GM12878 (cell line): ENCODE measurements at regions not wholly inside any gene's neighbourhood (a gene's known extent, or its start where the extent isn't known, plus 50 kb on each side); places are given as distances from the start of the nearest gene placed in this dataset.

Experiments
- ATAC-seq: fragments of 200-7000 bp; cut with Tn5 transposase; 3 replicates; pipeline ENCODE4 v1.9.1; 2020; ENCODE audit warnings: mild to moderate bottlenecking, moderate library complexity
- BruUV-seq: library from RNA; stranded (reverse); fragments of 400-500 nt; replicated peaks from 2 replicates; lab custom pipeline; 2021; lab: Mats Ljungman, UMichigan
- CTCF ChIA-PET: fragments of 300-600 bp; sonication (Branson Sonifier 250); formaldehyde crosslinking; extraction: SDS; loops from one replicate; lab custom pipeline; 2021; ENCODE audit warnings: inconsistent platforms; lab: Yijun Ruan, JAX
- POLR2A ChIA-PET: fragments of 350-600 bp; formaldehyde crosslinking; extraction: SDS; loops from one replicate; lab custom pipeline; 2021; ENCODE audit warnings: inconsistent platforms; lab: Charles Lee
- RAD21 ChIA-PET: fragments of 300-600 bp; sonication (Branson Sonifier 250); formaldehyde crosslinking; loops from one replicate; lab custom pipeline; 2023; ENCODE audit warnings: antibody characterized with exemption; ENCODE audit not compliant: unreplicated experiment; lab: Charles Lee
- SMC1A ChIA-PET: fragments of 300-600 bp; sonication (Branson Sonifier 250); formaldehyde crosslinking; loops from one replicate; lab custom pipeline; 2023; ENCODE audit not compliant: unreplicated experiment, uncharacterized antibody; lab: Charles Lee
- DNase-seq: peaks from one replicate; pipeline ENCODE4 v3.0.0-alpha.2; 2011; ENCODE audit warnings: low read depth, low spot score
- FAIRE-seq: peaks from 3 replicates; lab custom pipeline; 2011; peaks lifted over from hg19 to GRCh38; lab: Jason Lieb, UNC
- H2AFZ ChIP-seq: 2 replicates; pipeline ENCODE4 v1.6.0; 2011; ENCODE audit warnings: low read depth, low read length, control low read depth; ENCODE audit not compliant: control insufficient read depth
- H3K27ac ChIP-seq: 2 replicates; pipeline ENCODE4 v1.5.1; 2011; ENCODE audit warnings: control low read depth; ENCODE audit not compliant: control insufficient read depth, insufficient read depth
- H3K27me3 ChIP-seq, 2 experiments: replicated peaks in 1 of 2; 2 replicates each; pipeline versions ENCODE4 v1.6.0 to v1.6.1; 2011; ENCODE audit warnings: low read length in 1 of 2; ENCODE audit not compliant: control insufficient read depth in 2 of 2, insufficient read depth in 2 of 2
- H3K36me3 ChIP-seq, 2 experiments: 2 replicates each; pipeline ENCODE4 v1.5.1; 2011; ENCODE audit warnings: low read length in 1 of 2; ENCODE audit not compliant: control insufficient read depth in 2 of 2, insufficient read depth in 2 of 2
- H3K4me1 ChIP-seq: 2 replicates; pipeline ENCODE4 v1.6.1; 2011; ENCODE audit warnings: mild to moderate bottlenecking, low read length, moderate library complexity, mixed read lengths; ENCODE audit not compliant: control insufficient read depth, insufficient read depth
- H3K4me2 ChIP-seq: 2 replicates; pipeline ENCODE4 v1.6.0; 2011; ENCODE audit warnings: control low read depth; ENCODE audit not compliant: control insufficient read depth, insufficient read depth
- H3K4me3 ChIP-seq: fragments of 200-600 bp; sonication (generic); 2 replicates; pipeline ENCODE4 v1.5.1; 2016
- H3K79me2 ChIP-seq: 2 replicates; pipeline ENCODE4 v1.6.0; 2011; ENCODE audit warnings: low read length; ENCODE audit not compliant: control insufficient read depth, insufficient read depth
- H3K9ac ChIP-seq: 2 replicates; pipeline ENCODE4 v1.8.0; 2011; ENCODE audit warnings: low read length, control low read depth, mixed read lengths; ENCODE audit not compliant: control insufficient read depth, insufficient read depth
- H3K9me3 ChIP-seq: replicated peaks from 3 replicates; pipeline ENCODE4 v1.5.1; 2011; ENCODE audit warnings: mild to moderate bottlenecking, low read length; ENCODE audit not compliant: control insufficient read depth, insufficient read depth
- H4K20me1 ChIP-seq: 2 replicates; pipeline ENCODE4 v1.6.0; 2011; ENCODE audit not compliant: control insufficient read depth, insufficient read depth
- BACH1 ChIP-seq: fragments of 450-650 bp; IDR thresholded peaks from 2 replicates; pipeline ENCODE4 v1.6.1; 2017; ENCODE audit warnings: mild to moderate bottlenecking, borderline replicate concordance
- HDGF ChIP-seq: fragments of 450-650 bp; IDR thresholded peaks from 2 replicates; pipeline ENCODE4 v1.6.1; 2016; ENCODE audit warnings: antibody characterized with exemption
- MEF2A ChIP-seq: IDR thresholded peaks from 2 replicates; pipeline ENCODE4 v1.6.1; 2011; ENCODE audit warnings: low read depth, mild to moderate bottlenecking, low read length, moderate library complexity; ENCODE audit not compliant: insufficient read depth
- NFIC ChIP-seq: IDR thresholded peaks from 2 replicates; pipeline ENCODE4 v1.6.1; 2012; ENCODE audit warnings: low read depth, mild to moderate bottlenecking, inconsistent platforms, low read length, moderate library complexity
- PAX8 ChIP-seq: fragments of 450-650 bp; IDR thresholded peaks from 2 replicates; pipeline ENCODE4 v1.6.1; 2017; ENCODE audit warnings: mild to moderate bottlenecking, moderate library complexity
- POLR2A ChIP-seq: IDR thresholded peaks from 2 replicates; pipeline ENCODE4 v1.6.1; 2011; ENCODE audit warnings: low read depth, mild to moderate bottlenecking, low read length
- RFX5 ChIP-seq: IDR thresholded peaks from 2 replicates; pipeline ENCODE4 v1.6.1; 2011; ENCODE audit warnings: low read depth, low read length, improper control_type of control experiment
- SIN3A ChIP-seq: IDR thresholded peaks from 2 replicates; pipeline ENCODE4 v1.6.1; 2012; ENCODE audit warnings: low read depth, low read length, improper control_type of control experiment
- SMAD1 ChIP-seq: fragments of 450-650 bp; IDR thresholded peaks from 2 replicates; pipeline ENCODE4 v1.6.1; 2018; ENCODE audit warnings: mild to moderate bottlenecking, low read depth; ENCODE audit not compliant: partially characterized antibody
- SMAD5 ChIP-seq: IDR thresholded peaks from 2 replicates; pipeline ENCODE4 v1.6.1; 2016; ENCODE audit warnings: antibody characterized with exemption, low read depth
- WGBS: methylation state at CpG from one replicate; pipeline ENCODE4 v1.1.6; 2016; ENCODE audit warnings: low lambda C conversion rate; ENCODE audit not compliant: insufficient replicate concordance, insufficient coverage; ENCODE audit errors: missing lambda C conversion rate; 5-methylcytosine and 5-hydroxymethylcytosine counted together
- in situ Hi-C: fragments of 300-500 bp; cut with MboI; formaldehyde crosslinking; loops from 9 replicates; pipeline ENCODE4 v1.14.3; 2018; ENCODE audit warnings: mixed read lengths
- intact Hi-C: fragments of 100-400 bp; cut with micrococcal nuclease; formaldehyde crosslinking; loops from one replicate; pipeline ENCODE4 v1.14.2; 2022; ENCODE audit not compliant: unreplicated experiment
- TF ChIP-seq, protein P1 (sequence below): fragments of 450-650 bp; IDR thresholded peaks from 2 replicates; pipeline ENCODE4 v1.6.1; 2018; ENCODE audit warnings: mild to moderate bottlenecking, low read depth, moderate library complexity; ENCODE audit not compliant: partially characterized antibody
- TF ChIP-seq, protein P2 (sequence below): fragments of 450-650 bp; IDR thresholded peaks from 2 replicates; pipeline ENCODE4 v1.6.1; 2017; ENCODE audit warnings: borderline replicate concordance
- TF ChIP-seq, protein P3 (sequence below): fragments of 450-650 bp; formaldehyde crosslinking; IDR thresholded peaks from 2 replicates; pipeline ENCODE4 v1.4.0; 2022; ENCODE audit warnings: mild to moderate bottlenecking, moderate library complexity
- TF ChIP-seq, protein P4 (sequence below): IDR thresholded peaks from 2 replicates; pipeline ENCODE4 v1.6.1; 2011; ENCODE audit warnings: borderline replicate concordance, low read depth, mild to moderate bottlenecking, moderate library complexity, mixed read lengths, low read length; ENCODE audit not compliant: insufficient read depth; ENCODE audit errors: extremely low read length

DNA sequence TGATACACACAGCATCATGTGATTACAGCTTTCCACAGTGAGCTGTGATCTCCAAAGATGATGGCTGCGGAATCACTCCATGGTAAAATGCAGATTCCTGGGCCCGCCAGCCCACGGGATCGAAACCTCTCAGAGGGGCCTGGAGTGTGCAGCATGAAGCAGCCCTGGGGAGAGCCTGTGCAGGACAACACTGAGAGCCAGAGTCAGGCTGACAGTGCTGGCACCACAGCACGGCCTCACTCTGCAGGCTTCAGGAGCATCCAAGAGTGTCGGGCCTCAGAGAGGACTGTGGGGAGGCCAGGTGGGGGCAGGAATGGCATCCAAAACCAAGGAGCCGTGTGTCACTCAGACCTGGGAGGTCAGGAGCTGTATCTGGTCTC lies 533.4 kb downstream of the TCERG1L start:
- BruUV-seq = no TSS peak
- SMC1A ChIA-PET = interaction anchor here (0.7 kb wide), 1 partner anchor 848 kb away, joined by 3 read pairs; no protein-coding TSS in a partner anchor
- TF ChIP-seq, protein P1, sequence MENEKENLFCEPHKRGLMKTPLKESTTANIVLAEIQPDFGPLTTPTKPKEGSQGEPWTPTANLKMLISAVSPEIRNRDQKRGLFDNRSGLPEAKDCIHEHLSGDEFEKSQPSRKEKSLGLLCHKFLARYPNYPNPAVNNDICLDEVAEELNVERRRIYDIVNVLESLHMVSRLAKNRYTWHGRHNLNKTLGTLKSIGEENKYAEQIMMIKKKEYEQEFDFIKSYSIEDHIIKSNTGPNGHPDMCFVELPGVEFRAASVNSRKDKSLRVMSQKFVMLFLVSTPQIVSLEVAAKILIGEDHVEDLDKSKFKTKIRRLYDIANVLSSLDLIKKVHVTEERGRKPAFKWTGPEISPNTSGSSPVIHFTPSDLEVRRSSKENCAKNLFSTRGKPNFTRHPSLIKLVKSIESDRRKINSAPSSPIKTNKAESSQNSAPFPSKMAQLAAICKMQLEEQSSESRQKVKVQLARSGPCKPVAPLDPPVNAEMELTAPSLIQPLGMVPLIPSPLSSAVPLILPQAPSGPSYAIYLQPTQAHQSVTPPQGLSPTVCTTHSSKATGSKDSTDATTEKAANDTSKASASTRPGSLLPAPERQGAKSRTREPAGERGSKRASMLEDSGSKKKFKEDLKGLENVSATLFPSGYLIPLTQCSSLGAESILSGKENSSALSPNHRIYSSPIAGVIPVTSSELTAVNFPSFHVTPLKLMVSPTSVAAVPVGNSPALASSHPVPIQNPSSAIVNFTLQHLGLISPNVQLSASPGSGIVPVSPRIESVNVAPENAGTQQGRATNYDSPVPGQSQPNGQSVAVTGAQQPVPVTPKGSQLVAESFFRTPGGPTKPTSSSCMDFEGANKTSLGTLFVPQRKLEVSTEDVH = no peak
- TF ChIP-seq, protein P2, sequence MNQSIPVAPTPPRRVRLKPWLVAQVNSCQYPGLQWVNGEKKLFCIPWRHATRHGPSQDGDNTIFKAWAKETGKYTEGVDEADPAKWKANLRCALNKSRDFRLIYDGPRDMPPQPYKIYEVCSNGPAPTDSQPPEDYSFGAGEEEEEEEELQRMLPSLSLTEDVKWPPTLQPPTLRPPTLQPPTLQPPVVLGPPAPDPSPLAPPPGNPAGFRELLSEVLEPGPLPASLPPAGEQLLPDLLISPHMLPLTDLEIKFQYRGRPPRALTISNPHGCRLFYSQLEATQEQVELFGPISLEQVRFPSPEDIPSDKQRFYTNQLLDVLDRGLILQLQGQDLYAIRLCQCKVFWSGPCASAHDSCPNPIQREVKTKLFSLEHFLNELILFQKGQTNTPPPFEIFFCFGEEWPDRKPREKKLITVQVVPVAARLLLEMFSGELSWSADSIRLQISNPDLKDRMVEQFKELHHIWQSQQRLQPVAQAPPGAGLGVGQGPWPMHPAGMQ = no peak
- TF ChIP-seq RFX5 (no peak), SIN3A (no peak), PAX8 (no peak), SMAD5 (no peak), HDGF (no peak), MEF2A (no peak), BACH1 (no peak), SMAD1 (no peak), POLR2A (no peak), NFIC (no peak)
- TF ChIP-seq, protein P3, sequence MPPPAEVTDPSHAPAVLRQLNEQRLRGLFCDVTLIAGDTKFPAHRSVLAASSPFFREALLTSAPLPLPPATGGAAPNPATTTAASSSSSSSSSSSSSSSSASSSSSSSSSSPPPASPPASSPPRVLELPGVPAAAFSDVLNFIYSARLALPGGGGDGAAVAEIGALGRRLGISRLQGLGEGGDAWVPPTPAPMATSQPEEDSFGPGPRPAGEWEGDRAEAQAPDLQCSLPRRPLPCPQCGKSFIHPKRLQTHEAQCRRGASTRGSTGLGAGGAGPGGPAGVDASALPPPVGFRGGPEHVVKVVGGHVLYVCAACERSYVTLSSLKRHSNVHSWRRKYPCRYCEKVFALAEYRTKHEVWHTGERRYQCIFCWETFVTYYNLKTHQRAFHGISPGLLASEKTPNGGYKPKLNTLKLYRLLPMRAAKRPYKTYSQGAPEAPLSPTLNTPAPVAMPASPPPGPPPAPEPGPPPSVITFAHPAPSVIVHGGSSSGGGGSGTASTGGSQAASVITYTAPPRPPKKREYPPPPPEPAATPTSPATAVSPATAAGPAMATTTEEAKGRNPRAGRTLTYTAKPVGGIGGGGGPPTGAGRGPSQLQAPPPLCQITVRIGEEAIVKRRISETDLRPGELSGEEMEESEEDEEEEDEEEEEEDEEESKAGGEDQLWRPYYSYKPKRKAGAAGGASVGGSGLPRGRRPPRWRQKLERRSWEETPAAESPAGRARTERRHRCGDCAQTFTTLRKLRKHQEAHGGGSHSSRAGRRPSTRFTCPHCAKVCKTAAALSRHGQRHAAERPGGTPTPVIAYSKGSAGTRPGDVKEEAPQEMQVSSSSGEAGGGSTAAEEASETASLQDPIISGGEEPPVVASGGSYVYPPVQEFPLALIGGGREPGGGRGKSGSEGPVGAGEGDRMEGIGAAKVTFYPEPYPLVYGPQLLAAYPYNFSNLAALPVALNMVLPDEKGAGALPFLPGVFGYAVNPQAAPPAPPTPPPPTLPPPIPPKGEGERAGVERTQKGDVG (CRISPR knock-in tag) = no peak
- TF ChIP-seq, protein P4, sequence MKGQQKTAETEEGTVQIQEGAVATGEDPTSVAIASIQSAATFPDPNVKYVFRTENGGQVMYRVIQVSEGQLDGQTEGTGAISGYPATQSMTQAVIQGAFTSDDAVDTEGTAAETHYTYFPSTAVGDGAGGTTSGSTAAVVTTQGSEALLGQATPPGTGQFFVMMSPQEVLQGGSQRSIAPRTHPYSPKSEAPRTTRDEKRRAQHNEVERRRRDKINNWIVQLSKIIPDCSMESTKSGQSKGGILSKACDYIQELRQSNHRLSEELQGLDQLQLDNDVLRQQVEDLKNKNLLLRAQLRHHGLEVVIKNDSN = no peak

More for the DNA sequence above, 533.4 kb downstream of the TCERG1L start:
- ATAC-seq (no peak), FAIRE-seq (no peak), DNase-seq (no peak)
- H4K20me1 ChIP-seq = no peaks in the 10 kb centered on the region
- ChIA-PET POLR2A (no interaction called here), CTCF (no interaction called here), RAD21 (no interaction called here)
- H3K27me3 ChIP-seq = no peaks in the 10 kb centered on the region
- no peaks in the 10 kb centered on the region for H3K4me1 ChIP-seq
- no peaks in the 10 kb centered on the region for H3K36me3 ChIP-seq
- intact Hi-C loops (no loop called here), in situ Hi-C loops (no loop called here)
- H3K9me3 ChIP-seq = no peaks in the 10 kb centered on the region; the same call in 2 of the 3 replicates
- no peak overlapping the region for H3K27ac ChIP-seq
- H3K79me2 ChIP-seq = no peaks in the 10 kb centered on the region
- H3K4me2 ChIP-seq = no peak overlapping the region
- H3K4me3 ChIP-seq = no peak overlapping the region
- no peak overlapping the region for H2AFZ ChIP-seq
- no peak overlapping the region for H3K9ac ChIP-seq
- WGBS = 25% methylated on average over 7 of the region's 7 CpGs
